ENCODE measurements at regions not wholly inside any gene's neighbourhood (a gene's known extent, or its start where the extent isn't known, plus 50 kb on each side); places are given as distances from the start of the nearest gene placed in this dataset.

DNA sequence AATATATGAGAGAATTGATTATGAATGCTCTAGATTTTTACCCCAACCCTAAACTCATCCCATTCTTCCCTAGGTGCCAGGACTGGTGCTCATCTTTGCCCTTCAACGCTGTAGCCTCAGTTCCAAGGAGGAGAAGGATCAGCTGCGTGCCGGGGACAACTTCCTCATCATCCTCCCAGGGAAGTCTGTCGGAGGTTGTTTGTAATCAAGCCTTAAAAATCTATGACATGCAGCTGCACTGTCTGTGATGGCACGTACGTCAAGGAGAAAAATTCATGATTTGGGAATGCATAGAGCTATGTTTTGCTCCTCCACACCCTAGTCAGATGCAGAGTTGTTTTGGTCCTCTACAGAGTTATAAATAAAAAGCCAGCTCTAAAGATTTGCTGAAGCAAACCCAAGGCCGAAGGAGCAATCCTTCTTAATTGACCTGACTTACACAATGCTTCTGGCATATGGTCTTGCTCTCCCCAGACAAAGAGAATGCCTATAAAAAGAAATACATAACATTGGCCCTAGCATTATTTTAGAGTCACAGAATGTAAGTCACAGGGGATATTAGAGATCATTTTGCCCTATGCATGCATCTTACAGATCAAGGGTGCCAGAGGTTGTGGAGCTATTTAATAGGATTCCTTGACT, 244.2 kb downstream of the HIVEP2 start:
- no peak overlapping the region for H3K4me3 ChIP-seq (ENCODE audit: low read depth, low read length)
- TF ChIP-seq, protein P1, sequence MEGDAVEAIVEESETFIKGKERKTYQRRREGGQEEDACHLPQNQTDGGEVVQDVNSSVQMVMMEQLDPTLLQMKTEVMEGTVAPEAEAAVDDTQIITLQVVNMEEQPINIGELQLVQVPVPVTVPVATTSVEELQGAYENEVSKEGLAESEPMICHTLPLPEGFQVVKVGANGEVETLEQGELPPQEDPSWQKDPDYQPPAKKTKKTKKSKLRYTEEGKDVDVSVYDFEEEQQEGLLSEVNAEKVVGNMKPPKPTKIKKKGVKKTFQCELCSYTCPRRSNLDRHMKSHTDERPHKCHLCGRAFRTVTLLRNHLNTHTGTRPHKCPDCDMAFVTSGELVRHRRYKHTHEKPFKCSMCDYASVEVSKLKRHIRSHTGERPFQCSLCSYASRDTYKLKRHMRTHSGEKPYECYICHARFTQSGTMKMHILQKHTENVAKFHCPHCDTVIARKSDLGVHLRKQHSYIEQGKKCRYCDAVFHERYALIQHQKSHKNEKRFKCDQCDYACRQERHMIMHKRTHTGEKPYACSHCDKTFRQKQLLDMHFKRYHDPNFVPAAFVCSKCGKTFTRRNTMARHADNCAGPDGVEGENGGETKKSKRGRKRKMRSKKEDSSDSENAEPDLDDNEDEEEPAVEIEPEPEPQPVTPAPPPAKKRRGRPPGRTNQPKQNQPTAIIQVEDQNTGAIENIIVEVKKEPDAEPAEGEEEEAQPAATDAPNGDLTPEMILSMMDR (conservative IDR thresholded peaks at IDR 0.05; ENCODE audit: low read depth, low read length), result no peak
- no peak for DNase-seq (ENCODE audit: low read depth)

Measured in choroid plexus epithelial cell (primary cell).